ENCODE measurements at regions not wholly inside any gene's neighbourhood (a gene's known extent, or its start where the extent isn't known, plus 50 kb on each side); places are given as distances from the start of the nearest gene placed in this dataset.

DNA sequence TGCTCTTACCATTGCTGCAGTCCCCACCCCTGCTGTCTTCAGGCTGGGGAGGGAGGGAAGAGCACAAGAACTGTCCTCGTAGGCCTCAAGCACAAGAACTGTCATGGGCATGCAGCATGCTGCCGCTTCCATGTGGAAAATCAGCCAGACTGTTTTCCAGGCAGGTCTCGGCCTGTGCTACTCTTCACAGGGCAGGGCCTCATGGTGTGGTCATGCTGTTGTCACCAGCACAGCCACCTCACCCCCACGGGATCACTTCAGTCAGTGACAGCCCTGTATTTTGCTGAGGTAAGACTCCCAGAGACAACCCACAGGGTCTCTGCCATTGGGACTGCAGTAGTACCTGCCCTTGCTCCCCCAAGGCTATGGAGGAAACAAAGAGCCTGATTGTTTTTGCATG, 205.3 kb downstream of the NAP1L3 start:
- no peak for TF ChIP-seq POLR2A (IDR thresholded peaks at IDR 0.05)
- TF ChIP-seq, protein P1, sequence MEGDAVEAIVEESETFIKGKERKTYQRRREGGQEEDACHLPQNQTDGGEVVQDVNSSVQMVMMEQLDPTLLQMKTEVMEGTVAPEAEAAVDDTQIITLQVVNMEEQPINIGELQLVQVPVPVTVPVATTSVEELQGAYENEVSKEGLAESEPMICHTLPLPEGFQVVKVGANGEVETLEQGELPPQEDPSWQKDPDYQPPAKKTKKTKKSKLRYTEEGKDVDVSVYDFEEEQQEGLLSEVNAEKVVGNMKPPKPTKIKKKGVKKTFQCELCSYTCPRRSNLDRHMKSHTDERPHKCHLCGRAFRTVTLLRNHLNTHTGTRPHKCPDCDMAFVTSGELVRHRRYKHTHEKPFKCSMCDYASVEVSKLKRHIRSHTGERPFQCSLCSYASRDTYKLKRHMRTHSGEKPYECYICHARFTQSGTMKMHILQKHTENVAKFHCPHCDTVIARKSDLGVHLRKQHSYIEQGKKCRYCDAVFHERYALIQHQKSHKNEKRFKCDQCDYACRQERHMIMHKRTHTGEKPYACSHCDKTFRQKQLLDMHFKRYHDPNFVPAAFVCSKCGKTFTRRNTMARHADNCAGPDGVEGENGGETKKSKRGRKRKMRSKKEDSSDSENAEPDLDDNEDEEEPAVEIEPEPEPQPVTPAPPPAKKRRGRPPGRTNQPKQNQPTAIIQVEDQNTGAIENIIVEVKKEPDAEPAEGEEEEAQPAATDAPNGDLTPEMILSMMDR (IDR thresholded peaks at IDR 0.05 in 4 of 5, conservative IDR thresholded peaks at IDR 0.05 in 1 of 5): no peak

All from gastrocnemius medialis (tissue), 4 donors.